HG02763 (cell line): ENCODE measurements at regions not wholly inside any gene's neighbourhood (a gene's known extent, or its start where the extent isn't known, plus 50 kb on each side); places are given as distances from the start of the nearest gene placed in this dataset.

Source experiments
- ATAC-seq: cut with Tn5 transposase; IDR thresholded peaks from one replicate; pipeline ENCODE4 v1.9.1; 2021; ENCODE audit warnings: mild to moderate bottlenecking, moderate library complexity; ENCODE audit not compliant: unreplicated experiment

DNA sequence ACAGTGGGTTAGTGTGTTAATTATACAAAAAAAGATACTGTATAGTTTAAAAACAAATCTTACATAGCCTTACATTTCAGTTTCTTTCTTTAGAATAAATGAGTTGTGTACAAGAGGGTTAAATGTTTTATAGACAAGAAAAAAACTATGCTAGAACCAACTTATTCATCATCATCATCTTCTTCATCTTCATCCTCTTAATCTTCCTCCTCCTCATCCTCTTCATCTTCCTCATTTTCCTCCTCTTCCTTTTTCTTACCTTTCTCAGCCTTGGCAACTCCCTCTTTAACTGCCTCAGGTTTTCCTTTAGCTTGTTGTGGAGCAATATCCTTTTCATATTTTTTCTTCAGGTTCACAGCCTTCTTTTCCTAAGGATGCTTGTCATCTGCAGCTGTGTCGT is 53.7 kb downstream of the RPS12 start:
- no peak for ATAC-seq

DNA sequence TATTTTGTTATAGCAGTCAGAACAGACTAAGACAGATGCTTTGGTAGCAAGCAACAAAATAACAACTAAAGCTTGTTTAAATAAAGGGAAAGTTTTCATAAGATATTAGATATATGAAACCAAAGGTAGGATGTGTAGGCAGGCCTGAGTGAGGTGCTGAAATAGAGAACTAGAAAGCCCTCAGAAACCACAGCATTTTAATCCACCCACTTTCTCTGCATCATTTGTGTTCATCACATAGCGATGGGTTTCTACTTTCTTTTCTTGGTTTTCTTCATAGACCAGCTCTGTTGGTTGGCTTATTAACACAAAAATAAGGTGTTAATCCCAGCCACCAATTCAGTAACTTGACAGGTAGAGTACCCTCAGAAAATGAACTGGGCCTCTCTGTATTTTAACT is 58.6 kb downstream of the RPS12 start:
- peak; percentile 100 for ATAC-seq

GRCh38 chr6:132877003-132877402 is 62.6 kb downstream of the RPS12 start:
- ATAC-seq = no peak

DNA sequence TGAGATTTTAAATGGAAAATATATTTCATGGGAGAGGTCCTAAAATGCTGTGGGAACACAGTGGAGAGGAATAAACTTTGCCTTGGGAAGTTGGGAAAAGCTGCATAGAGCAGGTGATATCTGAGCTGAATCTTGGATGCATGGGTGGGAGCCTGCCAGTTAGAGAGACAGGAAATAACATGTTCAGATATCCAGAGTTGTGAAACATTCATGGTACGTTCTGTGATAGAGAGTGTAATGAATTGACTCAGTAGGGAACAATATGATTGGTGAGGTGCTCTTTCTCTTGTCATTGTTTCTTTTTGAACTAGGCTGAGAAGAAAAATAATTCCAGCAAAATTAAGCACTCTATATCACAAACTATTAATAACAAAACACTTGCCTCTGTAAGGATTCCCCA is 72.8 kb downstream of the RPS12 start:
- ATAC-seq = no peak

GRCh38 chr6:132888701-132889100 is 74.3 kb downstream of the RPS12 start:
- ATAC-seq = no peak

DNA sequence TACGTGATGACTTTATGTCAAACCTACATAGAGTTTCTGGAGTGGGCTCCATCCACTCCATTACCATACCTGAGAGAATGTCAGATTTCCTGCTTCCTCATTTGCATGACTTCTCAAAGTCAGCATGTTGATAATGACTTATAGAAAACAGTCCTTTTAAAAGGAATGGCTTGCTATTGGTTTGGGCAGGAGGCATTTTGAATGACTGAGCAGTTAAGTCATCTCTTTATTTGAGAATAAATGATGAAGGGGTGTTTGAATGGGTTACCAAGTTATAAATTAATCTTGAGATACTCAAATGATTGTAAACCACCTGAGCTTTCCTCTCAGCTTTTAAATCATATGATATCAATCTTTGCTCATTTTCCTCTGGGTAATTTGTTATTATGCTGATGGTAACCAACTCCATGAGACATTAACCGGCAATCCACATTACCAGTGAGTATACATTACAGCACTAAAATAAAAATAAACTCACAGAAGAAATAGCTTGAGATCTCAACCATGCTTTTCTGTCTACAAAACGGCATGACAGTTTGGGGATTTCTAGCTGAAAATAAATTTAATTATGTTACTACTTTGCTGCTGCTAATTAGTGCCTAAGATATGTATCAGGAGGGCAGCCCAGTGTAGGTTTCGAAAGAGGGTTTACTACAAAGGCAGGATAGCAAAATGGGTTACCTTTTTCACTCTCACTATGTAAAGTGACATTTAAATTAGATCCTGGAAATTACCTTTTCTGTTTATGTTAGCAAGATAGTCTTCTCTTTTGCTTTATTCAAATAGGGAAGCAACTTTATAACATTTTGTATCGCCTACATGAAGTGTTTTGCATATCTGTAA is 78.8 kb downstream of the RPS12 start:
- ATAC-seq = no peak

DNA sequence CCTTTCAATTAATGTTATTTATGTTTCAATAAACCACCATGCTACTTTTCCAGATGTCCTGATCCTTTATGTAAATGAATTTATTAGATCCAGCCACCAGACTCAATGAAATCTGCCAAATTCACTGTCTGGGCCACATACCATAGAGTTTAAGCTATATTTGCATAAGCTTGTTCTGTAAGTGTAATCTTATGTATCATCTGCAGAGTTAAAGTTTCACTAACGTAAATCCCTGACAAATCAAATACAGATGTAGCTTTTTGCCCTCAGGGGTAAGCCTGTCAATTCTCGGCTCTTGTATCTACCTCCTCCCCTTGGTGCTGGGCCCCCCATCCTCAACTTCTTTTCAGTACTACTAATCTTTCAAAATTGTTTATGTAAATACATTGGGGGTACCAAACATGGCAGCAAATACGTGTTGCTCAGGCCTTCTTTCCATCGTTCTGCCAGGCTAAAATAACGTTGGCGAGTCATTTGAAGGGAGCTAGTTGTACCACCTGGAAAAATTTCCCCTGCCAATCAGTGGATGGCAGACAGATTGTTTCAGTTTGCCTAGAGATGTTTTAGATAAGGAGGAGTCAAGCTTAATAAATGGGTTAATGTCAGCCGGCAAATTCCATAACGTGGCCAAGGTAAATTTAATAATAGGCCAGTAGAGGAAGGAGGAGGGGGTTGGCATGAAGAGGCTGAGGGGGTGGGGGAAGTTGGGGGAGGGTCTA is 79.6 kb downstream of the RPS12 start:
- no peak for ATAC-seq

GRCh38 chr6:132898376-132898775 is 84.0 kb downstream of the RPS12 start:
- ATAC-seq = no peak

DNA sequence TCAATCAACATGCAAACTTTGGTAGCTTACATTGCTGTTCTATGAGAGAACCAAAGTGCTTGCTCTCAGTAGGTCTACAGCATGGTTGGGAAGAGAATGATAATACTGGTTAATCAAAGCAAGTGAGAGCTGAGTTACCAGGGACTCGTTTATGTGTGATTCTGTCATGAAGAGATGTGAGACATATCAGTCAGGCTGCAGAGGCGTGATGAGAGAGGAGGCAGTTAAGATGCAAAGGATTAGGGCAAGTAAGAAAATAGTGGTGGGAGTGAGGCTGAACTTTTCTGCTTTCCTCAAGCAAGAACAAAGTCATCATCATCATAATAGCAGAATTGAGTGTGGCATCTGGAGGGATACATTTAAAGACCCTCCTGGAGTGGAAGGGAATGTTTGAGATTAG is 86.5 kb downstream of the RPS12 start:
- no peak for ATAC-seq

DNA sequence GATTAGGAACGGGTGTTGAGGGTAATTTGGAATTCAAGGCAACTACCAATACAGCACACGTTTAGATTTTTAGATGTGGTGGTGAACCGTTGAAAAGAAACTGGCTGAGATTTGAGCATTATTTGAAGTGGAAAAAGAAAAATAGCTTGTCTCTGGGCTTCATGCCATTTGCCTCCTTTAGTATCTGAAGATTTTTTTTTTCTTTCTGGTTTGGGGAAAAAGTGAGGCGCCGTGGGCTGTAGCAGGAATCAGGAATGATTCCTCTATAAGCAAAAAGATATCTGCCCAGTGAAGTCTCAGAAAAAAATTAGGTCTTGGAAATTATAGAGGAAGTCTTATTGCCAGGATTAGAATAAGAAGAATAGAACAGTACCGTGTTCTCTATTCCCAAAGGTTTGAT is 88.5 kb downstream of the RPS12 start:
- no peak for ATAC-seq

DNA sequence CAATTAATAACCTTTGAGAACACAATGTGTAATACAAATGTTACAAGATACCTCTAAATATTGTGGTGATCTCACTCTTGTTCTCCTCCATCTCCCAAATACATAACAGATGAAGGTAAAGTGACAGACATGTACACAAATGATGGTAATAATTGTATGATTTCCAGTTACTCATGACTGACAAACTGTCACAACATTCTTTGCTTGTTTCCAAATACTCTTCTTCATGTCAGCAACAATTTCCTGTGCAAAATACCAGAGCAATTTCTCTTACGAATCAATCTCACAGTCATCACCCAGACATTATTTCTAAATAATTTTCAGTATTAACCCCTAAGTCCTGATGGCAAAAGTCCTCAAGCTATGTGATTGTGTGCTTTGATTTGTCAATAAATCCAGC is 92.9 kb downstream of the RPS12 start:
- ATAC-seq = no peak

DNA sequence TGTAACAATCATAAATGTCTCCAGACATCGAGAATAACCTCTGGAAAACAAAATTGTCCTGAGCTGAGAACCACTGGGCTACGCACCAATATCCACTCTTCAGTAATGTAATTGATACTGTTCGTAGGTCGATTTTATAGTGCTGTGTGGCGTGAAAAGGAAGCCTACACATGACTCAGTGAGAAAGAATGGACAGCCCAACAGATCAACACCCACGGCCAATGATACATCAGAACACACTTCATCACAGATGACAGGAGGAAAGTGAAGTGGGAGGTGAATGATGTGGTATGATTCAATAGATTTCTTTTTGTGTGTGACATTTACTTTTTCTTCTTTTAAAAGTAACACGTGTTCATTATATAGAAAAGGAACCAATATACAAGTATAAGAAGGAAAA is 93.5 kb downstream of the RPS12 start:
- ATAC-seq = no peak

DNA sequence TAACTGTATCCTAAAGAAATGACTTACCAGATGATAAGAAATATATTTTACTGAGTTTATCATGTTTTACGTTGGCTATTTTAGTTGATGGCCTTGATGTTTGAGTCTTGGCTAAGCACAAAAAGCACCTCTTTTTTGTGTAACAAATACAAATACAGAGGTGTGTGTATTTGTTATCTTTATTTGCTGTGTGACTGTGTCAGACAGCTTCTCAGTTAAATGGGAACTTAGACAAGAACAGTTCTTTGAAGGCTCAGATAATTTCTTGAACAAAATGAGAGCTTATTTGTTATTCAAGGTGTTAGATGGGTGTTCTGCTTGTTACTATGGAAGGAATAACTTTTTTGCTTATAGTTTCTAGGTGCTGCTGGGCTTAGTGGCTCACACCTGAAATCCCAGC is 95.4 kb downstream of the RPS12 start:
- ATAC-seq = no peak

GRCh38 chr6:132910759-132911158 is 96.4 kb downstream of the RPS12 start:
- no peak for ATAC-seq

DNA sequence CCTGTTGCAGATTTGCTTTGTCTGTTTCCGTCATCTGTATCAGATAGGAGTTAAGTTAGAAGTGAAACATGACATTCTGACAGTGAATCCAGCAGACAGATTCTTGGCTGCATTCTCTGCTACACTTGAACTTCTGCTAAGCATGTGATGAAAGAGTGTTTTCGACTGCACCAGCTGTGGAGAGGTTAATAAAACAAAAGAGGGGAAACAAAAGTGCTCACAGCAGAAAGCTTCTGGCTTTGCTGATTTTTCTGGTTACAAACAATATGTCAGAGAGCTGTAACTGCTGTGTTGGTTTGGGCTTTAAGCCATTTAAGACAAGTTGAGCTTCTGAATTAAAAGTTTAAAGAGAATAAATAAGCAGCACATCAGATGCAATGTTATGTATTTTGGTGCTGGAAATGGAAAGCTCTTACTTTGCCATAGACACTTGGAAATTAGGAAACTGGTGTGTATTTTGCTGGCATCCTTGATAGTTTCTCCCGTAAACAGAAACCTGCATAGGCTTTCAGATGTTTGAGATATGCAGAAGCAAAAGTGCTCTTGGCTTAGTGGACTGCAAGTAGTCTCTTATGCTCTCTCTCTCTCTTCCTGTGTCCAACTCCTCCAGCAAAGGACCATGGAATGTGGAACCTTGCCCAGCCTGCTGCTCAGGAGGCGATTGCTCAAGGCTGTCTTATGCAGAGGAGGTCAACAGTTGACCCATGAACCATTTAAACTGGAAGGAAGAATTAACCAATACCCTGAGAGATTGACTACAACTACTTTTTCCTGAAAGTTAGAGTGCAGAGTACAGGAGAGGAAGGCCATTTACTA is 104.9 kb downstream of the RPS12 start:
- ATAC-seq = no peak

DNA sequence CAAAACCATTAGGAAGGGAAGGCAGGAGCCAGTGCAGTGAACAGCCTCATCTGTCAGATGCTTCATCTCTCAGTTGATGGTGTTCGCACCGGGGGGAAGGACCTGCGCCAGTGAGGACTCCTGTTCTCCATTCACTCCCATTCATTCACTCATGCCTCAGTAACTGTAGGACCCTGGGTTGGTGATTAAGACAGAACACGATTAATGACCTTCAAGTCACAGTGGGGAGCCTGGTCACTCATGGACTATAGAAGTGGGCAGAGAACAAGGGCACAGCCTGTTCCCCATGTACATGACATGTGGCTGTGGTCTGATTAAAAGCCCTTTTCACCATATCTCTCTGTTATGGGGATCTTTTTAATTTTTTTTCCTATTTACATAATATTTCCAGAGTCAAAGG is 113.3 kb downstream of the RPS12 start:
- ATAC-seq = no peak

DNA sequence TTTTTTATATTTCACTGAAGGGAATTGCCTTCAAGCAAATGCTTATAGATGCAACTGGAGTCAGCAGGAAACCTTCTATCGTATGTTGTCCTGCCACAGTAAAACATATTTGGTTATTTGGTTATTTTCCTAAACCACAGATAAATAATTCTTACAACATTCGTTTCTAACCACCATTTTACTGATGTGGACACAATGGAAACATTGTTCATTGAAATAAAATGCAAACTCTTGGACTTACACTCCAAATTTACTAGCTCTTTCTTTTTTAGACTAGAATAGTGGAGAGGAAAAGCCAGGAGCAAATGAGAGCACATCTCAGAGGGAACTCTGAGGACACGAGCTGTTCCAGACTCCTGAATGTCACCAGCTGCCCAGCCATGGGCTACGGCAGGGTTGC is 114.8 kb downstream of the RPS12 start:
- ATAC-seq = no peak

GRCh38 chr6:132931313-132931712 is 116.9 kb downstream of the RPS12 start:
- ATAC-seq = no peak

DNA sequence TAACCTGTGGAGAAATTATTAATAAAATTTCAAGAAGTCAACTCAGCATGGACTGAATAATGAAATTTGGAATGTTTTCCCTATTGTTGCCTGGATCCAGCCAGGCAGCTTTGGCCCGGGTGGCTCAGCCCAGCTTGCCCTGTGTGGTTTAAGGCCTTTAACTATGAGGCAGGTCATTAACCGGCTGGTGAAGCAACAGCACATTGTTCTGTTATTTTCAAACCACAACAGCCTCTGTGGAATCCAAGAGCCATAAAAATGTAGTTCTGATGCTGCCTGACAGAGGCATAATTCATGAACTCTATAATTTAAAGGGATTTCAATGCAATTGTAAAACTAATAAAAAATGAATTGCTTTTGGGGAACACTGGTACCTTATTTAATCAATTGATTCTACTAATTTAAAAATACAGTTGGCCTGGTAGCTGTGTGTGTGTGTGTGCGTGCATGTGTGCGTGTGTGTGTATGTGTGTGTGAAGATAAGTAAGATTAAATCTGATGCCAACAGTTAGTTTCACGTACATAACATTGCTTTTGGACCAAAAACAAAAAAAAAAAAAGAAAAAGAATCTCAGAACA is 117.7 kb downstream of the RPS12 start:
- ATAC-seq = no peak

DNA sequence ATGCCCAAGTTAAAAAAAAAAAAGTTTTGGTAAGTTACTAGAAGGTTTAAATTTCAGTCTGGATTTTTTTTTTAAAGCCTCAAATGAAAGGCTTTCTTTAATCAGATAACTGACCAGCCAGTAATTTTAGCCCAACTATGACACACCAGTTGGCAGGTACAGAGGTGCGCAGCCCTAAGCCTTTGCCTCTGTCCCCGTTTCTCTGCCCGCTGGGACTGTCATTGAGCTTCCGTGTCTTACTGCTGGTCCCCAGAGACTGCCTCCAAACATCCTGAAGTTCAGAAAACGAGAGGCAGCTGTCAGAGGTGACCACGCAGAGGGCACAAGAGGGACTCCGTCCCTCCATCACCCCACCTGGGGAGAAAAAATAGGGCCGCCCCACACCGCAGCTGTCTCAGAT is 118.2 kb downstream of the RPS12 start:
- no peak for ATAC-seq

- no peak for ATAC-seq
These were observed 118.7 kb downstream of the RPS12 start for GRCh38 chr6:132933090-132933489.
